ENCODE measurements at regions not wholly inside any gene's neighbourhood (a gene's known extent, or its start where the extent isn't known, plus 50 kb on each side); places are given as distances from the start of the nearest gene placed in this dataset.

- no peaks in the 10 kb centered on the region for H3K36me3 ChIP-seq (ENCODE audit: control insufficient read depth, insufficient read depth, low read length)
Measured at GRCh38 chr3:176934698-176935097, 262.6 kb downstream of the TBL1XR1 start.

GRCh38 chr3:176933704-176934103 lies 263.6 kb downstream of the TBL1XR1 start:
- no peak overlapping the region for H3K4me3 ChIP-seq (ENCODE audit: low read depth, low read length)
- H3K9me3 ChIP-seq (ENCODE audit: control insufficient read depth, insufficient read depth, low read length), result no peaks in the 10 kb centered on the region
- H3K27ac ChIP-seq (ENCODE audit: low read depth, low read length), result no peak overlapping the region
- H3K36me3 ChIP-seq (ENCODE audit: control insufficient read depth, insufficient read depth, low read length), result no peaks in the 10 kb centered on the region
- WGBS (ENCODE audit: insufficient coverage), result 82% methylated on average over 8 of the region's 8 CpGs
- no peaks in the 10 kb centered on the region for H3K4me1 ChIP-seq (ENCODE audit: control insufficient read depth, insufficient read depth, low read length)
- no peaks in the 10 kb centered on the region for H3K27me3 ChIP-seq (ENCODE audit: control insufficient read depth, insufficient read depth, low read length)
- no peak for DNase-seq (ENCODE audit: low read depth in 4 of 6, low spot score in 6 of 6)

More at GRCh38 chr3:176934698-176935097, 262.6 kb downstream of the TBL1XR1 start:
- H3K27ac ChIP-seq (ENCODE audit: low read depth, low read length), result no peak overlapping the region
- H3K4me3 ChIP-seq (ENCODE audit: low read depth, low read length), result no peak overlapping the region
- H3K9me3 ChIP-seq (ENCODE audit: control insufficient read depth, insufficient read depth, low read length), result no peaks in the 10 kb centered on the region
- H3K27me3 ChIP-seq (ENCODE audit: control insufficient read depth, insufficient read depth, low read length), result no peaks in the 10 kb centered on the region
- no peaks in the 10 kb centered on the region for H3K4me1 ChIP-seq (ENCODE audit: control insufficient read depth, insufficient read depth, low read length)
- DNase-seq (ENCODE audit: low read depth in 4 of 6, low spot score in 6 of 6), result no peak
- WGBS (ENCODE audit: insufficient coverage), result 97% methylated on average over 2 of the region's 2 CpGs

GRCh38 chr3:176932433-176932832 lies 264.8 kb downstream of the TBL1XR1 start:
- H3K4me3 ChIP-seq (ENCODE audit: low read depth, low read length), result no peak overlapping the region
- H3K27me3 ChIP-seq (ENCODE audit: control insufficient read depth, insufficient read depth, low read length), result no peaks in the 10 kb centered on the region
- DNase-seq (ENCODE audit: low read depth in 4 of 6, low spot score in 6 of 6), result peak in 1 of 6 donors; percentile 78
- no peaks in the 10 kb centered on the region for H3K9me3 ChIP-seq (ENCODE audit: control insufficient read depth, insufficient read depth, low read length)
- no peak overlapping the region for H3K27ac ChIP-seq (ENCODE audit: low read depth, low read length)
- no peaks in the 10 kb centered on the region for H3K4me1 ChIP-seq (ENCODE audit: control insufficient read depth, insufficient read depth, low read length)
- no peaks in the 10 kb centered on the region for H3K36me3 ChIP-seq (ENCODE audit: control insufficient read depth, insufficient read depth, low read length)
- 47% methylated on average over 3 of the region's 3 CpGs for WGBS (ENCODE audit: insufficient coverage)

GRCh38 chr3:176931991-176932390 lies 265.3 kb downstream of the TBL1XR1 start:
- Histone ChIP-seq H3K36me3 (ENCODE audit: control insufficient read depth, insufficient read depth, low read length) (no peaks in the 10 kb centered on the region), H3K27me3 (ENCODE audit: control insufficient read depth, insufficient read depth, low read length) (no peaks in the 10 kb centered on the region), H3K27ac (ENCODE audit: low read depth, low read length) (no peak overlapping the region), H3K4me1 (ENCODE audit: control insufficient read depth, insufficient read depth, low read length) (no peaks in the 10 kb centered on the region), H3K4me3 (ENCODE audit: low read depth, low read length) (no peak overlapping the region), H3K9me3 (ENCODE audit: control insufficient read depth, insufficient read depth, low read length) (no peaks in the 10 kb centered on the region)
- no peak for DNase-seq (ENCODE audit: low read depth in 4 of 6, low spot score in 6 of 6)
- 67% methylated on average over 1 of the region's 2 CpGs for WGBS (ENCODE audit: insufficient coverage)

GRCh38 chr3:176930942-176931341 lies 266.3 kb downstream of the TBL1XR1 start:
- Histone ChIP-seq H3K4me1 (ENCODE audit: control insufficient read depth, insufficient read depth, low read length) (no peaks in the 10 kb centered on the region), H3K9me3 (ENCODE audit: control insufficient read depth, insufficient read depth, low read length) (no peaks in the 10 kb centered on the region), H3K4me3 (ENCODE audit: low read depth, low read length) (no peak overlapping the region), H3K36me3 (ENCODE audit: control insufficient read depth, insufficient read depth, low read length) (no peaks in the 10 kb centered on the region), H3K27me3 (ENCODE audit: control insufficient read depth, insufficient read depth, low read length) (no peaks in the 10 kb centered on the region), H3K27ac (ENCODE audit: low read depth, low read length) (no peak overlapping the region)
- DNase-seq (ENCODE audit: low read depth in 4 of 6, low spot score in 6 of 6), result no peak

GRCh38 chr3:176928582-176928931 lies 268.7 kb downstream of the TBL1XR1 start:
- Histone ChIP-seq H3K4me1 (ENCODE audit: control insufficient read depth, insufficient read depth, low read length) (no peaks in the 10 kb centered on the region), H3K27me3 (ENCODE audit: control insufficient read depth, insufficient read depth, low read length) (no peaks in the 10 kb centered on the region), H3K27ac (ENCODE audit: low read depth, low read length) (peak overlapping the region; percentile 3), H3K9me3 (ENCODE audit: control insufficient read depth, insufficient read depth, low read length) (no peaks in the 10 kb centered on the region), H3K4me3 (ENCODE audit: low read depth, low read length) (no peak overlapping the region), H3K36me3 (ENCODE audit: control insufficient read depth, insufficient read depth, low read length) (no peaks in the 10 kb centered on the region)
- WGBS (ENCODE audit: insufficient coverage), result no CpG with 5 or more reads among the region's 1 CpG
- peak in 1 of 6 donors; percentile 17 for DNase-seq (ENCODE audit: low read depth in 4 of 6, low spot score in 6 of 6)

- H3K36me3 ChIP-seq (ENCODE audit: control insufficient read depth, insufficient read depth, low read length), result no peaks in the 10 kb centered on the region
- no peaks in the 10 kb centered on the region for H3K4me1 ChIP-seq (ENCODE audit: control insufficient read depth, insufficient read depth, low read length)
- no peaks in the 10 kb centered on the region for H3K9me3 ChIP-seq (ENCODE audit: control insufficient read depth, insufficient read depth, low read length)
- no peaks in the 10 kb centered on the region for H3K27me3 ChIP-seq (ENCODE audit: control insufficient read depth, insufficient read depth, low read length)
- peak overlapping the region; percentile 35 for H3K27ac ChIP-seq (ENCODE audit: low read depth, low read length)
- peak in 2 of 6 donors; percentile 61 to 62 for DNase-seq (ENCODE audit: low read depth in 4 of 6, low spot score in 6 of 6)
- H3K4me3 ChIP-seq (ENCODE audit: low read depth, low read length), result no peak overlapping the region
- no CpG with 5 or more reads among the region's 3 CpGs for WGBS (ENCODE audit: insufficient coverage)
Measured at GRCh38 chr3:176927706-176928581, 269.3 kb downstream of the TBL1XR1 start.

- Histone ChIP-seq H3K4me1 (ENCODE audit: control insufficient read depth, insufficient read depth, low read length) (no peaks in the 10 kb centered on the region), H3K36me3 (ENCODE audit: control insufficient read depth, insufficient read depth, low read length) (no peaks in the 10 kb centered on the region), H3K27ac (ENCODE audit: low read depth, low read length) (peak overlapping the region; percentile 35), H3K4me3 (ENCODE audit: low read depth, low read length) (no peak overlapping the region), H3K9me3 (ENCODE audit: control insufficient read depth, insufficient read depth, low read length) (no peaks in the 10 kb centered on the region), H3K27me3 (ENCODE audit: control insufficient read depth, insufficient read depth, low read length) (no peaks in the 10 kb centered on the region)
- DNase-seq (ENCODE audit: low read depth in 4 of 6, low spot score in 6 of 6), result no peak
- WGBS (ENCODE audit: insufficient coverage), result 77% methylated on average over 1 of the region's 3 CpGs
Measured at GRCh38 chr3:176927280-176927679, 270.0 kb downstream of the TBL1XR1 start.

- H3K4me1 ChIP-seq (ENCODE audit: control insufficient read depth, insufficient read depth, low read length), result no peaks in the 10 kb centered on the region
- no peaks in the 10 kb centered on the region for H3K9me3 ChIP-seq (ENCODE audit: control insufficient read depth, insufficient read depth, low read length)
- WGBS (ENCODE audit: insufficient coverage), result no CpG with 5 or more reads among the region's 2 CpGs
- H3K27ac ChIP-seq (ENCODE audit: low read depth, low read length), result no peak overlapping the region
- H3K27me3 ChIP-seq (ENCODE audit: control insufficient read depth, insufficient read depth, low read length), result no peaks in the 10 kb centered on the region
- H3K36me3 ChIP-seq (ENCODE audit: control insufficient read depth, insufficient read depth, low read length), result no peaks in the 10 kb centered on the region
- no peak for DNase-seq (ENCODE audit: low read depth in 4 of 6, low spot score in 6 of 6)
- H3K4me3 ChIP-seq (ENCODE audit: low read depth, low read length), result no peak overlapping the region
Measured at GRCh38 chr3:176926688-176927087, 270.6 kb downstream of the TBL1XR1 start.

- Histone ChIP-seq H3K27me3 (ENCODE audit: control insufficient read depth, insufficient read depth, low read length) (no peaks in the 10 kb centered on the region), H3K27ac (ENCODE audit: low read depth, low read length) (no peak overlapping the region), H3K9me3 (ENCODE audit: control insufficient read depth, insufficient read depth, low read length) (no peaks in the 10 kb centered on the region), H3K36me3 (ENCODE audit: control insufficient read depth, insufficient read depth, low read length) (no peaks in the 10 kb centered on the region), H3K4me1 (ENCODE audit: control insufficient read depth, insufficient read depth, low read length) (no peaks in the 10 kb centered on the region), H3K4me3 (ENCODE audit: low read depth, low read length) (no peak overlapping the region)
- no peak for DNase-seq (ENCODE audit: low read depth in 4 of 6, low spot score in 6 of 6)
- WGBS (ENCODE audit: insufficient coverage), result no CpG with 5 or more reads among the region's 3 CpGs
Measured at GRCh38 chr3:176926034-176926433, 271.2 kb downstream of the TBL1XR1 start.
